ENCODE measurements at regions not wholly inside any gene's neighbourhood (a gene's known extent, or its start where the extent isn't known, plus 50 kb on each side); places are given as distances from the start of the nearest gene placed in this dataset.

- no peaks in the 10 kb centered on the region for H3K4me1 ChIP-seq (ENCODE audit: control insufficient read depth in 2 of 2, insufficient read depth in 2 of 2, low read length in 2 of 2)
- no peaks in the 10 kb centered on the region for H3K27me3 ChIP-seq (ENCODE audit: control insufficient read depth in 2 of 2, insufficient read depth in 2 of 2, low read length in 2 of 2)
- peaks cover 0 to 7% of the 10 kb centered on the region in 2 donors for H3K9me3 ChIP-seq (ENCODE audit: control insufficient read depth in 2 of 2, low read length in 2 of 2)
- H3K27ac ChIP-seq (ENCODE audit: low read depth in 2 of 2, low read length in 2 of 2), result no peak overlapping the region
- no peaks in the 10 kb centered on the region for H3K36me3 ChIP-seq (ENCODE audit: control insufficient read depth in 2 of 2, insufficient read depth in 2 of 2, low read length in 2 of 2)
- H3K4me3 ChIP-seq (ENCODE audit: low read length in 2 of 2), result no peak overlapping the region
- no peak overlapping the region for H3K9ac ChIP-seq (ENCODE audit: low read depth in 1 of 2, low read length in 2 of 2)
Observed at GRCh38 chr7:109158246-109158645, 588.6 kb downstream of the DNAJB9 start.

GRCh38 chr7:109176661-109177060, 607.0 kb downstream of the DNAJB9 start:
- Histone ChIP-seq H3K9me3 (ENCODE audit: control insufficient read depth in 2 of 2, low read length in 2 of 2) (peaks cover 0 to 6% of the 10 kb centered on the region in 2 donors), H3K36me3 (ENCODE audit: control insufficient read depth in 2 of 2, insufficient read depth in 2 of 2, low read length in 2 of 2) (no peaks in the 10 kb centered on the region), H3K4me3 (ENCODE audit: low read length in 2 of 2) (no peak overlapping the region), H3K27ac (ENCODE audit: low read depth in 2 of 2, low read length in 2 of 2) (no peak overlapping the region), H3K27me3 (ENCODE audit: control insufficient read depth in 2 of 2, insufficient read depth in 2 of 2, low read length in 2 of 2) (no peaks in the 10 kb centered on the region), H3K4me1 (ENCODE audit: control insufficient read depth in 2 of 2, insufficient read depth in 2 of 2, low read length in 2 of 2) (no peaks in the 10 kb centered on the region), H3K9ac (ENCODE audit: low read depth in 1 of 2, low read length in 2 of 2) (no peak overlapping the region)

GRCh38 chr7:109178342-109178741, 608.7 kb downstream of the DNAJB9 start:
- H3K4me1 ChIP-seq (ENCODE audit: control insufficient read depth in 2 of 2, insufficient read depth in 2 of 2, low read length in 2 of 2), result no peaks in the 10 kb centered on the region

GRCh38 chr7:109179601-109180000, 609.9 kb downstream of the DNAJB9 start:
- Histone ChIP-seq H3K9me3 (ENCODE audit: control insufficient read depth in 2 of 2, low read length in 2 of 2) (peaks cover 0 to 6% of the 10 kb centered on the region in 2 donors), H3K27ac (ENCODE audit: low read depth in 2 of 2, low read length in 2 of 2) (no peak overlapping the region), H3K4me3 (ENCODE audit: low read length in 2 of 2) (no peak overlapping the region), H3K27me3 (ENCODE audit: control insufficient read depth in 2 of 2, insufficient read depth in 2 of 2, low read length in 2 of 2) (no peaks in the 10 kb centered on the region), H3K9ac (ENCODE audit: low read depth in 1 of 2, low read length in 2 of 2) (no peak overlapping the region), H3K36me3 (ENCODE audit: control insufficient read depth in 2 of 2, insufficient read depth in 2 of 2, low read length in 2 of 2) (no peaks in the 10 kb centered on the region), H3K4me1 (ENCODE audit: control insufficient read depth in 2 of 2, insufficient read depth in 2 of 2, low read length in 2 of 2) (no peaks in the 10 kb centered on the region)

More at GRCh38 chr7:109178342-109178741, 608.7 kb downstream of the DNAJB9 start:
- Histone ChIP-seq H3K27me3 (ENCODE audit: control insufficient read depth in 2 of 2, insufficient read depth in 2 of 2, low read length in 2 of 2) (no peaks in the 10 kb centered on the region), H3K27ac (ENCODE audit: low read depth in 2 of 2, low read length in 2 of 2) (no peak overlapping the region), H3K9ac (ENCODE audit: low read depth in 1 of 2, low read length in 2 of 2) (no peak overlapping the region), H3K9me3 (ENCODE audit: control insufficient read depth in 2 of 2, low read length in 2 of 2) (peaks cover 0 to 6% of the 10 kb centered on the region in 2 donors), H3K4me3 (ENCODE audit: low read length in 2 of 2) (no peak overlapping the region), H3K36me3 (ENCODE audit: control insufficient read depth in 2 of 2, insufficient read depth in 2 of 2, low read length in 2 of 2) (no peaks in the 10 kb centered on the region)

- H3K4me1 ChIP-seq (ENCODE audit: control insufficient read depth in 2 of 2, insufficient read depth in 2 of 2, low read length in 2 of 2), result no peaks in the 10 kb centered on the region
- no peaks in the 10 kb centered on the region for H3K36me3 ChIP-seq (ENCODE audit: control insufficient read depth in 2 of 2, insufficient read depth in 2 of 2, low read length in 2 of 2)
- H3K4me3 ChIP-seq (ENCODE audit: low read length in 2 of 2), result no peak overlapping the region
- H3K27me3 ChIP-seq (ENCODE audit: control insufficient read depth in 2 of 2, insufficient read depth in 2 of 2, low read length in 2 of 2), result no peaks in the 10 kb centered on the region
- H3K9me3 ChIP-seq (ENCODE audit: control insufficient read depth in 2 of 2, low read length in 2 of 2), result no peaks in the 10 kb centered on the region
- H3K27ac ChIP-seq (ENCODE audit: low read depth in 2 of 2, low read length in 2 of 2), result no peak overlapping the region
- no peak overlapping the region for H3K9ac ChIP-seq (ENCODE audit: low read depth in 1 of 2, low read length in 2 of 2)
Observed at GRCh38 chr7:109190766-109191398, 621.2 kb downstream of the DNAJB9 start.

GRCh38 chr7:109206196-109206595, 636.5 kb downstream of the DNAJB9 start:
- Histone ChIP-seq H3K36me3 (ENCODE audit: control insufficient read depth in 2 of 2, insufficient read depth in 2 of 2, low read length in 2 of 2) (no peaks in the 10 kb centered on the region), H3K4me1 (ENCODE audit: control insufficient read depth in 2 of 2, insufficient read depth in 2 of 2, low read length in 2 of 2) (no peaks in the 10 kb centered on the region), H3K4me3 (ENCODE audit: low read length in 2 of 2) (no peak overlapping the region), H3K9me3 (ENCODE audit: control insufficient read depth in 2 of 2, low read length in 2 of 2) (peaks cover 0 to 4% of the 10 kb centered on the region in 2 donors), H3K27ac (ENCODE audit: low read depth in 2 of 2, low read length in 2 of 2) (no peak overlapping the region), H3K9ac (ENCODE audit: low read depth in 1 of 2, low read length in 2 of 2) (no peak overlapping the region), H3K27me3 (ENCODE audit: control insufficient read depth in 2 of 2, insufficient read depth in 2 of 2, low read length in 2 of 2) (no peaks in the 10 kb centered on the region)

GRCh38 chr7:109213081-109213480, 643.4 kb downstream of the DNAJB9 start:
- no peak overlapping the region for H3K27ac ChIP-seq (ENCODE audit: low read depth in 2 of 2, low read length in 2 of 2)
- no peaks in the 10 kb centered on the region for H3K4me1 ChIP-seq (ENCODE audit: control insufficient read depth in 2 of 2, insufficient read depth in 2 of 2, low read length in 2 of 2)
- no peaks in the 10 kb centered on the region for H3K36me3 ChIP-seq (ENCODE audit: control insufficient read depth in 2 of 2, insufficient read depth in 2 of 2, low read length in 2 of 2)
- H3K9me3 ChIP-seq (ENCODE audit: control insufficient read depth in 2 of 2, low read length in 2 of 2), result peaks cover 0 to 3% of the 10 kb centered on the region in 2 donors
- H3K4me3 ChIP-seq (ENCODE audit: low read length in 2 of 2), result no peak overlapping the region
- H3K27me3 ChIP-seq (ENCODE audit: control insufficient read depth in 2 of 2, insufficient read depth in 2 of 2, low read length in 2 of 2), result no peaks in the 10 kb centered on the region
- H3K9ac ChIP-seq (ENCODE audit: low read depth in 1 of 2, low read length in 2 of 2), result no peak overlapping the region

GRCh38 chr7:109215341-109215740, 645.7 kb downstream of the DNAJB9 start:
- Histone ChIP-seq H3K4me1 (ENCODE audit: control insufficient read depth in 2 of 2, insufficient read depth in 2 of 2, low read length in 2 of 2) (no peaks in the 10 kb centered on the region), H3K9ac (ENCODE audit: low read depth in 1 of 2, low read length in 2 of 2) (no peak overlapping the region), H3K36me3 (ENCODE audit: control insufficient read depth in 2 of 2, insufficient read depth in 2 of 2, low read length in 2 of 2) (no peaks in the 10 kb centered on the region), H3K9me3 (ENCODE audit: control insufficient read depth in 2 of 2, low read length in 2 of 2) (peaks cover 0 to 3% of the 10 kb centered on the region in 2 donors), H3K4me3 (ENCODE audit: low read length in 2 of 2) (no peak overlapping the region), H3K27ac (ENCODE audit: low read depth in 2 of 2, low read length in 2 of 2) (no peak overlapping the region), H3K27me3 (ENCODE audit: control insufficient read depth in 2 of 2, insufficient read depth in 2 of 2, low read length in 2 of 2) (no peaks in the 10 kb centered on the region)

GRCh38 chr7:109224100-109224499, 654.4 kb downstream of the DNAJB9 start:
- Histone ChIP-seq H3K36me3 (ENCODE audit: control insufficient read depth in 2 of 2, insufficient read depth in 2 of 2, low read length in 2 of 2) (no peaks in the 10 kb centered on the region), H3K27ac (ENCODE audit: low read depth in 2 of 2, low read length in 2 of 2) (no peak overlapping the region)

GRCh38 chr7:109226699-109227098, 657.0 kb downstream of the DNAJB9 start:
- Histone ChIP-seq H3K36me3 (ENCODE audit: control insufficient read depth in 2 of 2, insufficient read depth in 2 of 2, low read length in 2 of 2) (no peaks in the 10 kb centered on the region), H3K4me1 (ENCODE audit: control insufficient read depth in 2 of 2, insufficient read depth in 2 of 2, low read length in 2 of 2) (no peaks in the 10 kb centered on the region), H3K27ac (ENCODE audit: low read depth in 2 of 2, low read length in 2 of 2) (no peak overlapping the region), H3K9me3 (ENCODE audit: control insufficient read depth in 2 of 2, low read length in 2 of 2) (peaks cover 0 to 5% of the 10 kb centered on the region in 2 donors), H3K27me3 (ENCODE audit: control insufficient read depth in 2 of 2, insufficient read depth in 2 of 2, low read length in 2 of 2) (no peaks in the 10 kb centered on the region), H3K4me3 (ENCODE audit: low read length in 2 of 2) (no peak overlapping the region), H3K9ac (ENCODE audit: low read depth in 1 of 2, low read length in 2 of 2) (no peak overlapping the region)

More at GRCh38 chr7:109224100-109224499, 654.4 kb downstream of the DNAJB9 start:
- Histone ChIP-seq H3K27me3 (ENCODE audit: control insufficient read depth in 2 of 2, insufficient read depth in 2 of 2, low read length in 2 of 2) (no peaks in the 10 kb centered on the region), H3K4me1 (ENCODE audit: control insufficient read depth in 2 of 2, insufficient read depth in 2 of 2, low read length in 2 of 2) (no peaks in the 10 kb centered on the region), H3K4me3 (ENCODE audit: low read length in 2 of 2) (no peak overlapping the region), H3K9me3 (ENCODE audit: control insufficient read depth in 2 of 2, low read length in 2 of 2) (peaks cover 0 to 3% of the 10 kb centered on the region in 2 donors), H3K9ac (ENCODE audit: low read depth in 1 of 2, low read length in 2 of 2) (no peak overlapping the region)

All from mucosa of rectum (tissue), 2 donors.